IPS-18c (cell line): ENCODE measurements at regions not wholly inside any gene's neighbourhood (a gene's known extent, or its start where the extent isn't known, plus 50 kb on each side); places are given as distances from the start of the nearest gene placed in this dataset.

Experiments
- H3K4me3 ChIP-seq: 2 replicates; pipeline ENCODE4 v1.7.0; 2013; ENCODE audit warnings: low read depth, mild to moderate bottlenecking, low read length, moderate library complexity; ENCODE audit not compliant: insufficient read depth
- H3K9me3 ChIP-seq: one replicate; pipeline ENCODE4 v1.6.1; 2013; ENCODE audit warnings: mild to moderate bottlenecking, low read length, moderate library complexity; ENCODE audit not compliant: control insufficient read depth, insufficient read depth

DNA sequence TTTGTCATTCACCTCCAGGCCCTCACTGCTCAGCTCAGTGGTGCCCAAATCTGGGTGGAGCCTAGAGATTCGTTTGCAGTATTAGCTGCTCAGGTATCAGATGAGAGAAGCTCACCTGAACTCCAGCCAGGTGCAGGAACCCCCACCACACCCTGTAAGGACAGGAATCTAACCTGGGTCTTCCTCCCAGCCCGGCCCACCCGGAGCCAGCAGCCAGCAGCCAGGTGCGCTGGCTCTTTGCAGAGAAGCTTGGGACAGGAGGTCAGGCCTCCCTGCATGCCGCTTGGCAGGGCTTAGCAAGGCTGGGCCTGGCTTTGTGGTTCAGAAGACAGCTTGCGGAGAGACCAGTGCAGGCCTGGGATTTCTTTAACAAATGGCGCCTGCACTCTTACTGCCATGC is 125.6 kb upstream of the MYL2 start:
- H3K4me3 ChIP-seq = no peak overlapping the region
- no peaks in the 10 kb centered on the region for H3K9me3 ChIP-seq

DNA sequence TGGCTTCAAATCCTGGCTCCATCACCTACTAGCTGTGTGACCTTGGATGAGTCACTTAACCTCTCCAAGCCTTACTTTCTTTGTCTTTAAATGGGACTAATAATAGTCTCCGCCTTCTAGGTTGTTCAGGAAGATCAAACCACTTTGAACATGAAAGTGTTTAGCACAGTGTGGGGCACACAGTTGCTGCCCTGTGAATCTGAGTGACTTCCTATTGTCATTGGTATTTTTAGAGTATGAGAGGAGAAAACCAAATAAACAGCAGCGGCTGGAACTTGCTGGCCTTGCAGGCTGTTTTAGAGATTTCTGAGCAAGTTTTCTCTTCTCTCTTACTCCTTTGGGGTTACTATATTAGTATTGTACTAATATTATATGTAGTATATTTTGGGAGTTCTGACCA is 120.7 kb upstream of the MYL2 start:
- Histone ChIP-seq H3K9me3 (no peaks in the 10 kb centered on the region), H3K4me3 (no peak overlapping the region)

DNA sequence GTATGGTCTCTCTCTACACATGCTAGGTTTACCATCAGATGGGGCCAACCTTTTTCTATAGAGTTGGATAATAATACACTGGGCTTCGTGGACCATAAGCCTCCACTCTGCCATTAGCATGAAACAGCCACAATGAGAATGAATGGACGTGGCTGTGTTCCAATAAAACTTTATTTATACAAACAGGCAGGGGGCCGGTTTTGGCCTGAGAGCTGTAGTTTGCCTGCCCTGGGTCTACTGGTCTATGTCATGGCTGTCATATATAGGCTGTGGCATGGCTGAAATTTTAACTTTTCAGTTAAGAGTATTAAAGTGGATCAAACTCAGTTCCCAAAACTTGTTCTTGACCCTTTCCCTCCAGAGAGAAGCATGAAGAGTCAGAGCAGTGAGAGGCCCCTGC is 120.3 kb upstream of the MYL2 start:
- H3K4me3 ChIP-seq = no peak overlapping the region
- no peaks in the 10 kb centered on the region for H3K9me3 ChIP-seq

- Histone ChIP-seq H3K9me3 (no peaks in the 10 kb centered on the region), H3K4me3 (no peak overlapping the region)
These were observed 118.6 kb upstream of the MYL2 start for GRCh38 chr12:111038941-111039340.

DNA sequence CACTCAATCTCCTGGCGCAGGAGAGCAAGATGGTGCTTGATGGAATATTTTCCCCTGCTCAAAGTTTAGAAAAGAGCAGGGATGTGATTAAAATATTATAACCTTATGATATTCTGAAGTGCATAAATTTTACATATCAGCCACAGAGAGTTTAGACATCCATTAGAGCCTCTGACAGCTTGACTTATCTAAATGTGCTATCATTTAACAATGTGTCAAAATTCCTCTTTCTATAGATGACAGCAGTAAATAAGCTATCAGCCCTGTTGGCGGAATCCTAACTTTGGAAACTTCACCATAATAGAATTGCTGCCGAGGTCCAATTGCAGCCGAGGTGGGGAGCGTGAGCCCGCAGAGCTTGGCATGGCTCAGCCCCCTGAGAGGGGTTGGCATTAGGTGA is 117.7 kb upstream of the MYL2 start:
- no peak overlapping the region for H3K4me3 ChIP-seq

GRCh38 chr12:111037047-111037446 is 116.7 kb upstream of the MYL2 start:
- Histone ChIP-seq H3K9me3 (no peaks in the 10 kb centered on the region), H3K4me3 (no peak overlapping the region)

More for the DNA sequence above, 117.7 kb upstream of the MYL2 start:
- no peaks in the 10 kb centered on the region for H3K9me3 ChIP-seq

DNA sequence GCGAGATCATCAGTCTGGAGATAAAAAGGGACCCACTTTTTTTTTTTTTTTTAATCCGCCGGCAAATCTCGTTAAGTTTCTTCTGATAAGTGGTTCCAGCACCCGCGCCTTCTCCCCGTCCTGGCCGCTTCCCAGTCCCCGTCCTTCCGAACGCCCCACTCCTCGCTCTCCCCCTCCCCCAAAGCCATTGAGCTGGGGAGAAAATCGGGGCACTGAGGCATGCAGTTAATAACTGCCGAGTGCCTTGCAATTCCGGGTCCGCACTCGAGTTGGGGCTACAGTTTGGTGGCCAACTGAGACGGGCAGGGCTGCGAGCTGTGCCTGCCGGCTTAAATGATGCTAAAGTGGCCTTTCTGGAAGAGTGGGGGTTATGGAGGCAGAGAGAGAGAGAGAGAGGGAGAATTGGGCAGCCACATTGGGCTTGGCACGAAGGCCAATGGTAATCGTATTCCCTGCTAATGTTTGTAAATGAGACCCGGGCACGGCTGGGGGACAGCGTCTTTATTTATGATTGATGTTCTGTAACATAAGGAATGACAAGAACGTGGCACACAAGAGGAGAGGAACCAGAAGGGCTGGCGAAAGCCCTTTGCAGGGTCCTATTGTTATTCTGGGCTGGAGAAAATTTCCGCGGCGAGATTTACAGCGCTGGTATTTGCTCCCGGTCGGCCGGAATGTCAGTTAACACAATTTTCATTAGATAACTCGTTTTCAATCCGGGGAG is 115.4 kb upstream of the MYL2 start:
- Histone ChIP-seq H3K4me3 (peak overlapping the region; percentile 74), H3K9me3 (no peaks in the 10 kb centered on the region)

DNA sequence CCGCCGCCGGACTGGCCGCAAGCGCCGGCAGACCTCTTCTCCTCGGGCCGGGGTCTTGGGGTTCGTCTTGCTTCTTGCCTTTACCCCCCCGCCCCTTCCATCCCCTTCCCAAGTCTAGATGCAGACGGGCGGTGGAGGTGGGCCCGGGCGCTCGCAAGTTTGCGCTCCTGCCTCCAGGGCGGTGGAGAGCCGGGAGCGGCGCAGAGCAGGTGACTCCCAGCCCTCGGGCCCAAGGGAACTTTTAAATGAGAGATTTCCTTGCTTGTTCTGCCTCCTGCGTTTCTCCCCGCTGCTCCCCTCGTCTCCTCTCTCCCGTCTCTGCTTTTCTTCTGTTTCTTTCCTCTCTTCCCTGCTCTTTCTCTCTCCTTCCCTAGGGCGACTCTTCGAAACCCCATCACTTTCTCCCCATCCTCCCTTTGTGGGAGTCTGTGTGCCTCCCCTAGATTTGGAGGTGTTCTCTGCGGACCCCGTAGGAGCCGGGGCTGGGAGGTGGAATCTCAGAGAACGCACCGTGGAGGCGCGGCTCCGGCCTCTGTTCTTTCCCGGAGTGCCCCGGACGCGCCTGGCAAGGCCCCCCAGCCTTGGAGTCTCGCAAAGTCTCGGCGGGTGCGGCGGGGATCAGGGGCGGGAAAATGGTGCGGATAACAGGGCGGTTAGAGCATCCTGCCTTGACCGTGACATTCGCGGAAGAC is 114.7 kb upstream of the MYL2 start:
- Histone ChIP-seq H3K9me3 (no peaks in the 10 kb centered on the region), H3K4me3 (peak overlapping the region; percentile 74)

- Histone ChIP-seq H3K9me3 (no peaks in the 10 kb centered on the region), H3K4me3 (peak within 1 kb of the TSS; percentile 74)
These were observed 113.9 kb upstream of the MYL2 start, which contains the start of gene CUX2 for GRCh38 chr12:111034083-111034885. Gene CUX2, plus strand, starts transcription at chr12:111034165.

GRCh38 chr12:111033281-111034082 is 113.1 kb upstream of the MYL2 start:
- no peaks in the 10 kb centered on the region for H3K9me3 ChIP-seq
- peak overlapping the region; percentile 74 for H3K4me3 ChIP-seq

- Histone ChIP-seq H3K9me3 (no peaks in the 10 kb centered on the region), H3K4me3 (no peak overlapping the region)
These were observed 112.2 kb upstream of the MYL2 start for GRCh38 chr12:111032591-111032919.

DNA sequence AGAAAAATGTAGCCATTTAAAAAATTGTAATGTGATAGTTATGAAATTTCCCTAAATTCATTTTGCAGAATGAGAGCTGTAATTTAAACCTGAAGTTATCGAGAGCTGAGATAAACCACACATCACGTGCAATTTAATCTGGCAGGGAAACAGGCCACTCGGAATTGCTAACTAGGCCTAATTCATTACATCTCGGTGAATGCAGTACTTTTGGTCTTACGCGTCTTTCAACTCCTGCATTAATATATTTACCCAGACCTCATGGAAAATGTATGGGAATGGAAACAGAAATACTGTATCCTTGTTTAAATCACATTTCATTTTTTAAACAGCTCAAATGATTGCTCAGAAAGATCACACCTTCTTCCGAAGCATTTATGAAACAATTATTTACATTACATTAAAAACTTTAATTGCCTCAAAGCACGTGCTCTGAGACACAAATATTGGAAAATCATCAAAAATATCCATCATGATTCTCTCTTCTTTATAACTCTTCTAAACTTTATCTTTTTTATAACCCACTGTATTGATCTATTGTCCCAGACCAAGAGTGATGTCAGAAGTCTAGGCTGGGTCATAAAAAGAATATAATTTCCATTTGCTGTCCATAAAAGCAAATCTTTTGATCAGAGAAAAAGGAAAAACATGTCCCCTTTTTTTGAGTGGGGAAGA is 111.7 kb upstream of the MYL2 start:
- H3K4me3 ChIP-seq = no peak overlapping the region
- H3K9me3 ChIP-seq = no peaks in the 10 kb centered on the region

- no peak overlapping the region for H3K4me3 ChIP-seq
- H3K9me3 ChIP-seq = no peaks in the 10 kb centered on the region
These were observed 110.4 kb upstream of the MYL2 start for GRCh38 chr12:111030800-111031199.

GRCh38 chr12:111029732-111030131 is 109.4 kb upstream of the MYL2 start:
- H3K9me3 ChIP-seq = no peaks in the 10 kb centered on the region
- H3K4me3 ChIP-seq = no peak overlapping the region

DNA sequence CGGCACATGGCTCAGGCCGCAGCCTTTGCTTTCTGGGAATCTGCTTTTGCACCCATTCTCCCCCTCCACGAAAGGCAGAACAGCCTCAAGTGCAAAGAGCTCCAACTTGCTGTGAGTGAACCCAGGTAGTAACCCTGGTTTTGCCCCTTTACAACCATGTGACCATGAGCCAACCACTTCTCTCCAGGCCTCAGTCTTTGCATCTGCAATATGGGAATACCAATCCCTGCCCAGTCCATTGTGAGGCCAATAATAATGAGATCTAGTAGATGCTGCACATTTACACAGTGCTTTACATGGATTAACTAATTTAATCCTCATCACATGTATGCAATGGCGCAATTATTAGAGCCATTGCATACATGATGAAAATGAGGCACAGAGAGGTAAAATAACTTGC is 108.9 kb upstream of the MYL2 start:
- no peak overlapping the region for H3K4me3 ChIP-seq
- no peaks in the 10 kb centered on the region for H3K9me3 ChIP-seq

DNA sequence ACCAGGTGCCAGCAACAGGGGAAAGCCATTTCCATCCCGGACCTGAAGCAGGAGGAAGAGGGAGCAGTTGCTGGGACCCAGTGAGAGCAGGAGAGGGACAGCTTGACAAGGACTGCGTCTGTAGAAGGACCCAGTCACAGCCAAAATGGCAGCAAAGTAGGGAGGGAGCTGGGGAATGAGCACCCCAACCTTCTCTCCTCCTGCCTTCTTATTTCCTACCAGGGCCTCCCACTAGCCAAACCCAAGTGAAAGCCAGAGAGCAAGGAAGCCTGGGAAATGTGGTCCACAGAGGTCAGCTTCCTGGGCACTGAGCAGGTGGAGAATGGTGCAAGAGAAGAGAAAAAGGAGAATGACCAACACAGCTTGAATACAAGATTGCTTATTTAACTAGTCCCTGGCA is 108.5 kb upstream of the MYL2 start:
- H3K4me3 ChIP-seq = no peak overlapping the region
- no peaks in the 10 kb centered on the region for H3K9me3 ChIP-seq

GRCh38 chr12:111027431-111027830 is 107.1 kb upstream of the MYL2 start:
- no peak overlapping the region for H3K4me3 ChIP-seq
- no peaks in the 10 kb centered on the region for H3K9me3 ChIP-seq
